Inflammatory macrophage (primary cell): ENCODE measurements at regions not wholly inside any gene's neighbourhood (a gene's known extent, or its start where the extent isn't known, plus 50 kb on each side); places are given as distances from the start of the nearest gene placed in this dataset.

Experiments
- DNase-seq, 2 donors: peaks; one replicate each; pipeline ENCODE4 v3.0.0-alpha.2; 2020 to 2022

DNA sequence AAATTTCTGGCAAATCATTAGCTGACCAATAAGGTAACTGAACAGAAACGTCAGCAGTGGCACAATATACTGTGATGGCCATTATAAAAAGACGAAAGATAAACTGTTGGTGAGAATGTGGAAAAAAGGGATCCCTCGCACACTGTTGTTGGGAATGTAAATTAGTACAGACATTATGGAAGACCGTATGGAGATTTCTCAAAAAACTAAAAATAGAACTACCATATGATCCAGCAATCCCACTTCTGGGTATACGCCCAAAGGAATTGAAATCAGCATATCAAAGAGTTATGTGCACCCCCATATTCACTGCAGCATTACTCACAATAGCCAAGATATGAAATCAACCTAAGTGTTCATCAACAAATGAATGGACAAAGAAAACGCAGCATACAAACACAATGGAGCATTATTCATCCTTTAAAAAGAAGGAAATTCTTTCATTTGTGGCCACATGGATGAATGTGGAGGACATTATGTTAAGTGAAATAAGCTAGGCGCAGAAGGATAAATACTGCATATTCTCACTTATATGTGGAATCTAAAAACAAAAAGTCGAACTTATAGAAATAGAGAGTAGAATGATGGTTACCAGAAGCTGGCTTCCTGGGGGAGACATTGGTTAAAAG is 257.7 kb downstream of the RHOU start:
- DNase-seq: no peak

DNA sequence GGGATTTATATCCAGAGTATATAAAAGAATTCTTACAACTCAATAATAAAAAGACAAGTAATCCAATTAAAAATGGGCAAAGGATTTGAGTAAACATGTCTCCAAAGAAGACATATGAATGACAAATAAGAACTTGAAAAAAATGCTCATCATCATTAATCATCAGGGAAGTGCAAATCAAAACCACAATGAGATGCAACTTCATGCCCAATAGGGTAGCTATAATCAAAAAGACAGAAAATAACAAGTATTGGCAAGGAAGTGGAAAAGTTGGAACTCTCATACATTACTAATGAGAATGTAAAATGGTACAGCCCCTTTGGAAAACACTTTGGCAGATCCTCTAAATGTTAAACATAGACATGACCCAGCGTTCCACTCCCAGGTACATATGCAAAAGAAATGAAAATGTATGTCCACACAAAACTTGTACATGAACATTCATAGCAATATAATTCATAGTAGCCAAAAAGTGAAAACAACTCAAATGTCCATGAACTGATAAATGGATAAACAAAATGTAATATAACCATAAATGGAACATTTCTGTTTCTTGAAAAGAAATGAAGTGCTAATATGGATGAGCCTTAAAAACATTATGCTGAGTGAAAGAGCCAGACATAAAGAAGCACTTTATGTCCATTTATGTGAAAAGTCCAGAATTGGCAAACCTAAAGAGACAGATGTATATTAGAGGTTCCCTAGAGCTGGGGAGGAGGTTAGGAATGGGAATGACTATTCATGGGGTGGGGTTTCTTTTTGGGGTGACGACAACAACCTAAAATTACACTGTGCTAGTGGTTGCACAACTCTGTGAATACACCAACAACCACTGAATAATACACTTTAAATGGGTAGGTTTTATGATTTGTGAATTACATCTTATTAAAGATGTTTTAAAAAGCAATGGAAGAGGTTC is 259.7 kb downstream of the RHOU start:
- peak in 1 of 2 donors; percentile 27 for DNase-seq

DNA sequence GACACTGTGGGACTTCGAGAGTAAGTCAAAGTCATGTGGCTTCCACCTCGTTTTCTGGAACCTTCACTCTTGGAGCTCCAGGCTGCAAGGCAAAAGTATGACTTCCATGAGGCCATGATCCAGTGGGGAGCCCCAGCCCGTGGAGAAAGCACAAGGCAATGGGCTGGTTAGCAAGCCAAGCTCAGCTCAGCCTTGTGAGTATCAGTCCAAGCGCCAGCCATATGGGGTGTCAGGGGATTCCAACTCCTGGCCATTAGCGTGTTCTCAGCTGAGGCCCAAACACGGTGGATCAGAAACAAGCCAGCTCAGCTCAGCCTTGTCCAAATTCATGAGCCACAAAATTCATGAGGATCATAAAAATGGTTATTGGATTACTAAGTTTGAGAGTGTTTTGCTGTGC is 261.0 kb downstream of the RHOU start:
- no peak for DNase-seq

DNA sequence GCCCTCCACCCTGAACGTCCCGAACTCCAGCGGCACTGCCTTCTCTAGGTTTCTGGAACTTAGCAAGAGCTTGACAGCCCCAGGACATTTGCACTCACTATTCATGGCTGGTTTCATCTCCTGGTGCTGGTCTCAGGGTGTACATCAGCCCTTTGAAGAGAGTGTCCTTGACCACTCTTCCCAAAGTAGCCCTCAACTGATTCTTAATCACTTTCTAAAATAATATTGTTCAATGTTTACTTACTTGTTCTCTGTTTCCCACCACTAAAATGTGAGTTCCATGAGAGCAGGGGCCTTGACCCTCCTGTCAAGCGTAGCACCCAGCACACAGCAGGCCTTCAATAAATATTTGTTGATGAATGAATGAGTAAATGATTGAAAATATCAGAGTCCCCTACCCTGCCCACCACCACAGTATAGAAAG is 262.5 kb downstream of the RHOU start:
- DNase-seq: no peak

DNA sequence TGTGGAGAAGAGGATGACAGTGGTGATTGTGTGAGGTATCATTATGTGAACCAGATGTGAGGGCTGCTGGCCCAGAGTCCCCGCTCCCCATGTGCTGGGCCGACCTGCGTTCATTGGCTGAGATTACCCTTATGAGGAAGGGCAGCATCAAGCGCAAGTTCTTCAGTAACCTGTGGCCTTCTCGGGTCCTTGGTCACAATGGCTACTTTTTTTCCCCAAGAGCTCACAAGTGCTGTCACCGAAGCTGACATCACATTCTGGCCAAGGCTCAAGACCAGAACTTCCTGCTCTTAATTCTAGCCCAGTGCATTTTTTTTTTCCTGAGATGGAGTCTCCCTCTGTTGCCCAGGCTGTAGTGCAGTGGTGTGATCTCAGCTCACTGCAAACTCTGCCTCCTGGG is 262.9 kb downstream of the RHOU start:
- DNase-seq: peak in 1 of 2 donors; percentile 54

DNA sequence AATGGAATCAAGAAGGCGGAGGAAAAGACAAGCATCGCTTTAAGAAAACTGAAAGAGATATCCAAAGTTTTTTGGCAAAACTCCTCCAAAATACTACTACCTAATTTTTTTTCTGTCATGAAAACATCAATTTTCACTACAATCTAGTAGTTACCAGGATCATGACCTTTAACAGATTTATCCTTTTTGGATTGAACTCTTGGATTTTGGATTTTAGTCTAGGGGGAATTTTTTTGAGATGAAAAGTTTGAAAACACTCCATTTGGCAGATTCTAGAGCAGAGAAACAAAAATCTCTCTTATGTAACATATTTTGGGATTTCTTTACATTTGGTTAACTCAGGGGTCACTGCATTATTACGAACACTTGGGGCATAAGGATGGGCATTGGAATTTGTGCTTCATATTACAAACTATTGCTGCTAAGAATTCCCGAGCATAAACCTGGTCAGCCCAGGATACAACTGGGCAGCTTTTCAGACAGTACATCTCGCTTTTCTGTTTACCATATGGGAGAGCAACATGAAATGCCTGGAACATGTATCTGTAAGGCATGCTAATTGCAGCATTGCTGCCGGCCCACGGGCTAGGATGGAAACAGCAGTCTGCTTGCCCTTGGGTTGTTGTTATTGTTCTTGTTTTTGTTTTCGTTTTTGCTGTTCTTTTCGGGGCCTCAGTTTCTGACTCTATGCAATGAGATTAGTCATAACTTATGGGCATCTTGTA is 264.3 kb downstream of the RHOU start:
- DNase-seq: no peak

DNA sequence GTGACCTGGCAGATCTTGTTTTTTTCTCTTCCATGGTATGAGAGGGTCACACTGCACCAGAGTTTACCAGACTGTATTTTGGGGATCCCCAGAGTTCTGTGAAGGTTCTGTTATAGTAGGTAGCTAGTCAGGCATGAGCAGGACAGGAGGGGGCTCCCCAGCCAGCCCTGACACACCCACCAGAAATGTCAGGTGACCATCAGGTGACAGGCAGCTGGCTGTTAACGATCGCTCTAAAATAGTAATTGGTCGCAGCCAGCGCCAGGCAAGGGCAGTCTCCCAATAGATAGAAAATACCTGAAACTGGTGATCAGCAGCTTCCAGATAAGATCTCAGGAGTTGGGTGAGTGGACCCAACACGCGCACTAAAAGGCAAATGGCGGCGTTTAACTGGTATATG is 264.9 kb downstream of the RHOU start:
- DNase-seq: no peak

DNA sequence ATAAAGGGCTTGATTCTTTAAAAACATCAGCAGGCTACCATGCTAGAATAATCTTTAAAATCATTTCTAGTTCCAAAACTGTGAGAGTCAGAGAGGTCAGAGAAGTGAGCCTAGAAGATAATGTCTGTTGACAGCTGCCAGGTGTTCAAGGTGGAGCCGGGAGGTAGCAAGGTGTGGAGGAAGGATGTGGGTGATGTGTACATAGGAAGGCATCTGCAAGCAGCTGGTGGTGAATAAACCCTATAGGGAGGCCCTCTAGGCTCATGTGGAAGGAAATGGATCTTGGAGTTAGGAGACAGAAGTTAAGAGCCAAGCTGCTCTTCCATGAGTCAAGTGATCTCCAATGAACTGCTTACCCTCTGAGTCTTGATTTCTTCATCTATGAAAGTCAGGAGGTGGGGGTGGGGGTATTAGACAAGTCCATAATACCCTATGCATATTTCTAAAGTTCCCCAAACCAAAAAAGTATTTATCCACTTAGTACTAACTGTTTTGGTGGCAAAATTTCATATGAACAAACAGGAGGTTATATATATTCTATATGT is 266.3 kb downstream of the RHOU start:
- DNase-seq: peak; percentile 18 to 29

DNA sequence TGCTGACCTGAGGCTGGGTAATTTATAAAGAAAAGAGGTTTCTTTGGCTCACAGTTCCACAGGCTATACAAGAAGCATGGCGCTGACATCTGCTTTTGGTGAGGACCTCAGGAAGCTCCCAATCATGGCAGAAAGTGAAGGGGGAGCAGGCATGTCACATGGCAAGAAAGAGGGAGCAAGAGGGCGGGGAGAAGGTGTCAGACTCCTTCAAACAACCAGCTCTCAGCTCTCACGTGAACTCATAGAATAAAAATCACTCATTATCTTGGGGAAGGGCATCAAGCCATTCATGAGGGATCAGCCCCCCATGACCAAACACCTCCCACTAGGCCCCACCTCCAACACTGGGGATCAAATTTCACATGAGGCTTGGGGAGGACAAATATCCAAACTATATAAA is 266.8 kb downstream of the RHOU start:
- no peak for DNase-seq

DNA sequence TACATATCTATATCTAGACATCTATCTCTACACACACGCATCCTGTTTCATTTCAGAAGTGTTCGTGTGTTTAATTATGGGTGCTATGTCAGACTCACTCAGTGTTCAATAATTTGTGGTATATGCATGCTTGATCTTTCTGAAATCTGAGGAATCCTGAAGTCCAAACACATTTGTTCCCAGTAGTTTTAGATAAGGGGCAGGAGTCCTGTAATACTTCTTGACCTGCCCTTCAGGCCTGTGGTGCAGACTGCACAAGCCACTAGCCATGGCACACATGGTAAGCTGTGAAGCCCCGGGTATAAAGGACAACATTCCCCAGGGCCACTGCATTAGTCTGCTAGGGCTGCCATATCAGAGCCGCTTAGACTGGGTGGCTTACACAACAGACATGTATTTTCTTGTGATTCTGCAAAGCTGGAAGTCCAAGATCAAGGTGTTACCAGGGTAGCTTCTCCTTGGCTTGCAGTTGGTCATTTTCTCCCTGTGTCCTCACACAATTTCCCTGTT is 267.2 kb downstream of the RHOU start:
- no peak for DNase-seq

DNA sequence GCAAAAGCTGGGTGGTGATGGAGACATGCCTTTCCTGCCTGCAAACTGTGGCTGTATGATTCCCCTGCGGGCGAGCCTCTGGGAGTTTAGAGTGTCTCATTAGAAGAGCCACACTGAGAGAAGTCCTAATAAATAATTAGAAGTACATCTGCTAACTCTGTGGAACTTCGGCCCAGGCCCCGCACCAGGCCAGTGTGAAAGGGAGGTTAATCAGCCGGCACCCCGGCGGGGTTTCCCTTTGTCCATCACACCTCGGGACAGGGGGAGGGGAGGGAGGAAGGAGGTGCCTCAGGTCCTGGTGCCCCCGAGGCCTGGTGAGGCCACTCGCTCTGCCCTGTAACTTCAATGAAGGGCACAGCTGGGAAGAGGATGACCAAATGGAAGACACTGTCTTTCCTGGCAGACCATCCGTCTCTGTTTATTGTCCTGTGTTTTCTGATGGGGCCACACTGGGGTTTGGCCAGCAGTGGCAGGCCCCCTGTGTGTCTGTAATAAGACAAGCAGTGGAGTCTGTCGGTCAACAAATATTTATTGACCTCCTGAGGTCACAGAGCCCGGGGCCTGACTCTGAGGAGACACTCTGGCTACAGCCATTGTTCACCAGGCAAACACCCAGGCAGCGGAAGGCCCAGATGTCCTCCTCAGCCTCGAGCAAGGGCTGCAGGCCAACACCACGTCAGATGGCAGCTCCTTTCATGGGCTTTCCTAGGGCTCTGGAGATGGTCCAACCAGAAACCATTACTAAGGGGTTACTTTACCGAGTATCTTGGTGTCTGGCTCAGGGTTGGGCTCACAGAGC is 267.5 kb upstream of the RAB4A start:
- DNase-seq: no peak

DNA sequence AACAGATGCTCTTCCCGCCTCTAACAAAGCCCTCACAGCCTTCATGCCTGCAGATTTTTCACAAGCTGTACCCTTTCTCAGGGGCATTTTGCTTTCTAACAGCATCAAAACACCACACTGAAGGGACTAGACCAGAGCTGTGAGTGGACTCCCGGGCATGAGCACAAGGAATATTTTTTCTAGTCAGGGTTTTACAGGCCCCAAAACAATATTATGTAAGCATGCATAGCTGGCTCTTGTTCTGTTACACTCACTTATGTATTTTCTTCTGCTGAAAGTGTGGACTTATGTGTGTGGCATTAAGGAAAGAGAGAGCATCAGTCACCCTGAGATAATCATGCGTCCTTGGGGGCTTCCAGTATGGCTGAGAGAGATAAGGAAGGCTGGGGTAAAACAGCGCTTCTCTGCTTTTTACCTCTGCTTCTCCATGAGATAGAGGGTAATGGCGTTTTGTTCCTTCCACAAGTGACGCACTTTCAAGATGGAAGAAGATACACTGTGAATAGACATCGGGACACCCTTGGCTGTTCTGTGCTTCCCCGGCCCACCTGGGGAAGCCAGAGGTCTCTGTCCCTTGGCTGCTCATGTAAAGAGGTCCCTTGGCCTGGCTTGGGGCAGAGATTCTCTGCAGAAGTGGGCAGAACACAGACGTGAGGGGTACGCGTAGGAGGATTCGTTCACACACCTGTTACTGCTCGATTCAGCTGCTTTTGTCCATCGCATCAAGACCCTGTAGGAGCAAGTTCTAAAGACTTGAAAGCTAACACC is 266.7 kb upstream of the RAB4A start:
- no peak for DNase-seq

DNA sequence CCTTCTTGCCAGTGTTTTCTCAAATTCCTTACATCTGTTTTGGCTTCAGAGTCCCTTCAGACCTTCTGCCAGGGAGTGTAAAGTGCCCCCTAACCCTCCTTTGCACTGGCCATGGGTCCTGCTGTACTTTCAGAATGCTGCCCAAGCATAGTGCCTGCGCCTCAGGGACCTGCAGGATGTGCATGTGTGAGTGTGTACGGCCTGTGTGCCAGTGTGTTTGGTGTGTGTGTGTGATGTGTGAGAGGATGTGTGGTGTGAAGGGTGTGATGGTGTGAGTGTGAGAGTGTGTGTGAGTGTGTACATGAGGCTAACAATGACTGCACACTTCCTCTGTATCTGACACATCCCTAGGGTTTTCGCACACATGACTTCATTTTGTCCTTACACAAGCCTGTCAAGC is 265.8 kb upstream of the RAB4A start:
- DNase-seq: no peak

DNA sequence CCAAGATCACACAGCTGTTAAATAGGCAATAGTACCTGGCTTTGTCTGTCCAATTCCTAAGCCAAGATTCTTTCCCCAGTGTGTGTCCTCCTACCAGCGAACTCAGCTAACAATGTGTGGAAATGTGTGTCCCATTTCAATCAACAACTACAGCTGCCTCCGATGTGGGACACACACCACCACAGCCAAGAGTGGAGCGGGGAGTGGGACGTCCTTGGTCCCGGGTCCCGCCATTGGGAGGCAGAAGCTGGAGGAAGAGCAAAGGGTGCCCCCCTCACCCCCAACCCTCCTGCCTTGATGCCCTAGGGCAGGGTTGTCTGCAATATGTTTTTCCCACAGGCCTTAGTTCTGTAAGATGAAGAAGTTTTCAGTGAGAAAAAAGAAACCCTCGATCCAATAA is 265.4 kb upstream of the RAB4A start:
- DNase-seq: no peak

DNA sequence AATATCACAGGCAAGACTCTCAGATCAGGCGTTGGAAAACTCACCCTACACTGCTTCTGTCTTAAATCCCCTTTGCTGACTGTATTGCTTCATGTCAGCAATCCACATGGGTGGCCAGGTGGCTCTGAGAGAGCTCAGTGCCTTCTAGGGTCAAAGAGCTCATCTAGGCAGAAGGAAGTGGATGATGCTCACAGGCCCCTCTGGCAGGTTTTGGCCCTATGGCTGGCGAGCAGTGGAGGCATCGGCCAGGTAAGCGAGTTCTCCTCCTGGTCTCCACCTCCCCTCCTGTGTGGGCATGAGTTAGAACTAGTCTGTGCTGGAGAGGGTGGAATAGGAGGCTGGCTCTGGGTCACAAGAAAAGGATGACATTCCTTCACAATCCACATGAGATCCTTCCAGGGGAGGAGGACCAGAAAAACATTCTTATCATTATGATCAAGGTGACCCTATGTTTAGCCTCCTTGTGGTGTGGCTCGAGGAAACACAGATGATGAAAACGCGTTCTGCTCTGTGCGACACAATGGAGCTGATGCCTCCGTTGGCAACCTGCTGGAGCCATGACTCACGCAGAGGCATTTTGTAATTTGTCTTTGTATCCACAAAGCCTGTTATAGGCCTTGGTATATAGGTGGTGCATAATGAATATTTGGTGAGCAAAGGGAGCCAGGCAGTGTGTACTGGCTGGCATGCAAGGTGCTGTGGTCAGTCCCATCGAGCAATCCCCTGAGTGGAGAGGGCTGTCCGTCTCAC is 264.6 kb upstream of the RAB4A start:
- no peak for DNase-seq

DNA sequence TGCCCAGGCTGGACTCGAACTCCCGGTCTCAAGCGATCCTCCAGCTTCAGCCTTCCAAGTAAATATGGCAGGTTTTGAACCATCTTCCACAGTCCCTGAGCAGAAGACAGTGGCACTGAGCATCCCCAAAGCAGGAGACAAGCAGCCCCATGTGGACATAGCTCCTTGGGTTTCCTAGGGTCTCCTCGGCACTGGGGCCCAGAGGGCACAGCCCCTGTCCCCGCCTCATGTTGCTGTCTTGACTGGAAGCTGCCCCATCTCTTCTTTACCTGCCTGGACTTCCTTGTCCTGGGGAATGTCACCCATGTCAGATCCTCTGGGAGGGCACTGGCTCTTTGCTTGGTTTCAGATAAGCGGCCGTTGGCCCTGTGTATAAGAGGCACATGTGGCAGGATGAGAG is 263.7 kb upstream of the RAB4A start:
- DNase-seq: no peak

DNA sequence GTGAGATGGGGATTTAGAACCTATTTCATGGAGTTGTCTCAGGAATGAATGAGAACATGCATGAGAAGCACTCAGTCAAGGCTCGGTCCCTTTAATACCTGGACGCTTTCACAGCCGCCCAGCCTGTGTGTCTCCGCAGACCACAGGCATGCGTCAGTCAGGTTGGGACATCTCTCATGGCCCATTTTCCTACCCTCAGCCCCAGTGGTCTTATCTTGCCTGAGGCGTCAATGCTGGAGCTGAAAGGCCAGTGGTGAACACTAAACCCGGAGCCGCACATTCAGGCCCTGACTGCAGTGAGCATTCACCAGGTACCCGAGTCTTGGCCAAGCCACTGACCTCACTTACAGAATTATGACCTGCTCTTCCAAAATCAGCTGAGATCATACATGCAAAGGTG is 263.2 kb upstream of the RAB4A start:
- DNase-seq: no peak

DNA sequence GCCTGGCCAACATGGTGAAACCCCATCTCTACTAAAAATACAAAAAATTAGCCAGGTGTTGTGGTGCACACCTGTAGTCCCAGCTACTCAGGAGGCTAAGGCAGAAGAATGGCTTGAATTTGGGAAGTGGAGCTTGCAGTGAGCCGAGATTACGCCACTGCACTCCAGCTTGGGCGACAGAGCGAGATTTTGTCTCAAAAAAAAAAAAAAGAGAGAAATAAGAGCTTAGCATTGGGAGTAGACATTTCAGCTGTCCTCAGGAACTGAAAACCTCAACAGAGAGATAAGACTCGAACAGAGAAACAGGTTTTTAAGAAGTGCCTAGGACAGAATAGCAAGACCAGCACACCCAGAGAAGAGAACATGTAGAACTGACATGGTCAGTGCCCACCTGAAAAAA is 262.6 kb upstream of the RAB4A start:
- DNase-seq: peak; percentile 39 to 51

DNA sequence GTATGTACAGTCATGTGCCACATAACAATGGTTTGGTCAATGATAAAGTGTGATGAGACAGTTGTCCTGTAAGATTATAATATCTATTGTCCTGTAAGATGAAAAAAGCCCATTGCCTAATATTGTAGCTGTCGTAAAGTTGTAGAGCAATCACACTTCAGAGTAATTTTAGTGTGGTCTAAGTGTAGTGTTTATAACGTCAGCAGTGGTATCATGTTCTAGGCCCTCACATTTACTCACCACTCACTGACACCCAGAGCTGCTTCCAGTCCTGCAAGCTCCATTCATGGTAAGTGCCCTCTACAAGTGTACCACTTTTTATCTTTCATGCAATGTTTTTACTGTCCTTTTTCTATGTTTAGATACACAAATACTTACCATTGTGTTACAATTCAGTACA is 259.9 kb upstream of the RAB4A start:
- no peak for DNase-seq

DNA sequence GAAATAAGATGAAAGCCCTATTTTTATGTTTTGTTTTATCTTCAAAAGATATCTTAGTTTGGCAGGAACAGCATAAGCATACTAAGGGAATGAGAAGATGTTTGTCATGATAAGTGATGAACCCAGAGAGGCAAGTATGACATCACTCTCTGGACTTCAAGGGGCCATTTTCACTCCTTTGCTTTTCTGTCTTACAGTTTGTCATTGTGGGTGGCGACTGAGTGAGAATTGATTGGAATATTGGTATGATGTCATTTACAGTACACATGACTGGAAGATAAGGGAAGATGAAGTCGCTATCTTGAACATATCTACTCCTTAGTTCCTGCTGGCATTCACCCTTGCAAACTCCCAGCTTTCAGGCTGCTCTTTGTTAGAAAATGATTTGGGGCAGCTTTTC is 258.1 kb upstream of the RAB4A start:
- no peak for DNase-seq

DNA sequence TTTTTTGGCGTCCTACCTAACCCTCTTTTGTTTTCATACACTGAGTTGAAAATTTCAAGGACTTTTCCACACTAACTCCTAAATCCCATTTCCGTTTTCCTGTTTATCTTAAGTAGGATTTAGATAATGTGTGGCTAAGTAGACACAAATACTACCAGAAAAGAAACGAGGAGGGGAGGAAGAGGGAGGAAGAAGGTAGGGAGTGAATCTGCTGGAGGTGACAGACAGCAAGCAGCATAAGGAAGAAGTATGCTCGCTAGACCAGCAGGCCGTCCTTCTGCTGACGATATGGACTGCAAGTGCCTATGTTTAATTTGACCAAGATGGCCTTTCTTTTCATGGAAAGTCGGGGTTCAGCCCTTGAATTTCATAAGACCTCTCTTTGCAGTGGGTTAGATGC is 256.9 kb upstream of the RAB4A start:
- DNase-seq: no peak
